Small intestine (tissue), 7 donors: ENCODE measurements at regions not wholly inside any gene's neighbourhood (a gene's known extent, or its start where the extent isn't known, plus 50 kb on each side); places are given as distances from the start of the nearest gene placed in this dataset.
"Not testable (repeated sequence)": the region's sequence is repeated elsewhere in the genome, so short reads cannot be mapped to it uniquely, and the experiment has no call there.

ENCODE experiments used
- DNase-seq, 2 donors: peaks; one replicate each; pipeline versions ENCODE4 v3.0.0 to v3.0.0-alpha.2; 2013
- FAIRE-seq: peaks from 2 replicates; lab custom pipeline; 2012; peaks lifted over from hg19 to GRCh38; lab: Jason Lieb, UNC
- H3K27ac ChIP-seq, 3 donors: one replicate each; pipeline ENCODE4 v1.5.1; 2013; ENCODE audit warnings: low read length in 2 of 3, mild to moderate bottlenecking in 2 of 3, control low read depth in 1 of 3, inconsistent platforms in 1 of 3, low read depth in 1 of 3, moderate library complexity in 1 of 3
- H3K27me3 ChIP-seq, 3 donors: one replicate each; pipeline ENCODE4 v1.6.1; 2013; ENCODE audit warnings: low read length in 3 of 3, inconsistent platforms in 1 of 3; ENCODE audit not compliant: control insufficient read depth in 3 of 3, insufficient read depth in 3 of 3
- H3K36me3 ChIP-seq, 3 donors: one replicate each; pipeline ENCODE4 v1.6.1; 2013; ENCODE audit warnings: low read length in 3 of 3, inconsistent platforms in 1 of 3, low read depth in 1 of 3, mild to moderate bottlenecking in 1 of 3, moderate library complexity in 1 of 3; ENCODE audit not compliant: control insufficient read depth in 3 of 3, insufficient read depth in 2 of 3
- H3K4me1 ChIP-seq, 3 donors: one replicate each; pipeline ENCODE4 v1.6.1; 2013; ENCODE audit warnings: low read length in 2 of 3, inconsistent platforms in 1 of 3, low read depth in 1 of 3, mild to moderate bottlenecking in 1 of 3, moderate library complexity in 1 of 3; ENCODE audit not compliant: control insufficient read depth in 3 of 3, insufficient read depth in 2 of 3
- H3K4me3 ChIP-seq, 3 donors: one replicate each; pipeline ENCODE4 v1.5.1; 2013; ENCODE audit warnings: low read length in 3 of 3, control low read depth in 1 of 3, inconsistent platforms in 1 of 3, low read depth in 1 of 3, mild to moderate bottlenecking in 1 of 3, moderate library complexity in 1 of 3
- H3K9me3 ChIP-seq, 2 donors: one replicate each; pipeline ENCODE4 v1.6.1; 2013; ENCODE audit warnings: low read depth in 1 of 2, low read length in 1 of 2; ENCODE audit not compliant: control insufficient read depth in 2 of 2, insufficient read depth in 1 of 2
- WGBS, 3 donors: extraction: QIAGEN DNeasy Blood & Tissue Kit; methylation state at CpG; one replicate each; pipeline ENCODE4 v1.1.7; 2013; 5-methylcytosine and 5-hydroxymethylcytosine counted together
- donor health status: healthy with polysubstance abuse.
- donor health status: control.
- donor health status: control.
- donor health status: Bipolar disorder and iron deficiency.
- donor health status: healthy.

GRCh38 chr16:49961089-49961488, 63.9 kb upstream of the CNEP1R1 start:
- no peaks in the 10 kb centered on the region for H3K36me3 ChIP-seq
- 47 to 64% (median 54%) methylated on average over 3 of the region's 3 CpGs for whole genome bisulfite sequencing, 3 donors
- no peaks in the 10 kb centered on the region for H3K9me3 ChIP-seq
- H3K4me3 ChIP-seq: no peak overlapping the region
- FAIRE-seq (no peak), DNase-seq (no peak)
- H3K4me1 ChIP-seq: no peaks in the 10 kb centered on the region
- no peak overlapping the region for H3K27ac ChIP-seq
- H3K27me3 ChIP-seq: no peaks in the 10 kb centered on the region

- not testable (repeated sequence) for H3K9me3 ChIP-seq, H3K27ac ChIP-seq, FAIRE-seq, H3K27me3 ChIP-seq, H3K4me3 ChIP-seq, H3K36me3 ChIP-seq, DNase-seq, H3K4me1 ChIP-seq
- WGBS, 3 donors: 94 to 97% (median 94%) methylated on average over 6 of the region's 6 CpGs
Observed at GRCh38 chr16:49962566-49962965, 62.5 kb upstream of the CNEP1R1 start.

- Histone ChIP-seq H3K27ac (no peak overlapping the region), H3K4me1 (no peaks in the 10 kb centered on the region), H3K36me3 (no peaks in the 10 kb centered on the region), H3K4me3 (no peak overlapping the region), H3K9me3 (no peaks in the 10 kb centered on the region), H3K27me3 (peaks cover 0 to 2% (median 1%) of the 10 kb centered on the region in 3 donors)
- DNase-seq (no peak), FAIRE-seq (no peak)
- WGBS, 3 donors: 78 to 79% (median 78%) methylated on average over 4 of the region's 4 CpGs
Observed at GRCh38 chr16:49964316-49964715, 60.7 kb upstream of the CNEP1R1 start.

GRCh38 chr16:49964973-49965372, 60.1 kb upstream of the CNEP1R1 start:
- Histone ChIP-seq H3K9me3 (no peaks in the 10 kb centered on the region), H3K27ac (no peak overlapping the region), H3K27me3 (peaks cover 0 to 8% (median 2%) of the 10 kb centered on the region in 3 donors), H3K36me3 (no peaks in the 10 kb centered on the region), H3K4me3 (no peak overlapping the region), H3K4me1 (no peaks in the 10 kb centered on the region)
- no peak for DNase-seq
- 68 to 81% (median 80%) methylated on average over 2 of the region's 2 CpGs for WGBS, 3 donors
- FAIRE-seq: no peak

- Histone ChIP-seq H3K4me1 (no peaks in the 10 kb centered on the region), H3K9me3 (no peaks in the 10 kb centered on the region), H3K36me3 (no peaks in the 10 kb centered on the region), H3K27me3 (peaks cover 0 to 8% (median 2%) of the 10 kb centered on the region in 3 donors), H3K27ac (no peak overlapping the region), H3K4me3 (no peak overlapping the region)
- WGBS, 3 donors: 65 to 80% (median 69%) methylated on average over 6 of the region's 6 CpGs
- DNase-seq: no peak
- FAIRE-seq: no peak
Observed at GRCh38 chr16:49967012-49967559, 57.9 kb upstream of the CNEP1R1 start.

- Histone ChIP-seq H3K4me1 (no peaks in the 10 kb centered on the region), H3K4me3 (no peak overlapping the region), H3K27me3 (peaks cover 0 to 8% (median 2%) of the 10 kb centered on the region in 3 donors), H3K27ac (no peak overlapping the region), H3K36me3 (no peaks in the 10 kb centered on the region), H3K9me3 (no peaks in the 10 kb centered on the region)
- 31 to 34% (median 33%) methylated on average over 24 of the region's 24 CpGs for WGBS, 3 donors
- peak in 1 of 2 donors; percentile 44 for DNase-seq
- FAIRE-seq: no peak
Observed at GRCh38 chr16:49969091-49970030, 55.7 kb upstream of the CNEP1R1 start.

GRCh38 chr16:49970797-49971431, 54.1 kb upstream of the CNEP1R1 start:
- Histone ChIP-seq H3K36me3 (no peaks in the 10 kb centered on the region), H3K9me3 (no peaks in the 10 kb centered on the region), H3K27ac (no peak overlapping the region), H3K4me3 (no peak overlapping the region), H3K27me3 (peaks cover 0 to 8% (median 2%) of the 10 kb centered on the region in 3 donors), H3K4me1 (no peaks in the 10 kb centered on the region)
- 64 to 73% (median 72%) methylated on average over 8 of the region's 8 CpGs for WGBS, 3 donors
- FAIRE-seq (no peak), DNase-seq (no peak)

- H3K4me3 ChIP-seq: no peak overlapping the region
- 72 to 75% (median 74%) methylated on average over 5 of the region's 5 CpGs for WGBS, 3 donors
Observed at GRCh38 chr16:49972280-49972679, 52.7 kb upstream of the CNEP1R1 start.

More at GRCh38 chr16:49972280-49972679, 52.7 kb upstream of the CNEP1R1 start:
- no peaks in the 10 kb centered on the region for H3K9me3 ChIP-seq
- FAIRE-seq (no peak), DNase-seq (no peak)
- no peak overlapping the region for H3K27ac ChIP-seq
- H3K27me3 ChIP-seq: peaks cover 0 to 8% (median 2%) of the 10 kb centered on the region in 3 donors
- H3K4me1 ChIP-seq: no peaks in the 10 kb centered on the region
- H3K36me3 ChIP-seq: no peaks in the 10 kb centered on the region
